Muscle of leg (tissue), 3 donors: ENCODE measurements at regions not wholly inside any gene's neighbourhood (a gene's known extent, or its start where the extent isn't known, plus 50 kb on each side); places are given as distances from the start of the nearest gene placed in this dataset.
A peak's percentile ranks its signal among the peaks of the same experiment; 100 is the strongest.
"Not testable (repeated sequence)": the region's sequence is repeated elsewhere in the genome, so short reads cannot be mapped to it uniquely, and the experiment has no call there.

ENCODE experiments used
- DNase-seq: peaks from one replicate; pipeline ENCODE4 v3.0.0; 2013
- H3K27ac ChIP-seq: one replicate; pipeline ENCODE4 v1.5.1; 2013; ENCODE audit warnings: mild to moderate bottlenecking, low read length, control low read depth
- H3K27me3 ChIP-seq: one replicate; pipeline ENCODE4 v1.6.1; 2013; ENCODE audit warnings: low read length; ENCODE audit not compliant: control insufficient read depth, insufficient read depth
- H3K36me3 ChIP-seq: one replicate; pipeline ENCODE4 v1.6.1; 2013; ENCODE audit warnings: low read length; ENCODE audit not compliant: control insufficient read depth, insufficient read depth
- H3K4me1 ChIP-seq: one replicate; pipeline ENCODE4 v1.6.1; 2013; ENCODE audit warnings: low read length; ENCODE audit not compliant: control insufficient read depth, insufficient read depth
- H3K4me3 ChIP-seq: one replicate; pipeline ENCODE4 v1.5.1; 2013; ENCODE audit warnings: low read length, control low read depth
- H3K9me3 ChIP-seq: replicated peaks from 2 replicates; pipeline ENCODE4 v1.6.1; 2013; ENCODE audit warnings: low read depth, low read length; ENCODE audit not compliant: control insufficient read depth
- WGBS: methylation state at CpG from one replicate; pipeline ENCODE4 v1.1.5; 2013; ENCODE audit warnings: missing lambda C conversion rate; ENCODE audit not compliant: insufficient coverage; 5-methylcytosine and 5-hydroxymethylcytosine counted together

GRCh38 chr4:22599228-22599928 is 83.5 kb upstream of the ADGRA3 start:
- not testable (repeated sequence) for H3K4me3 ChIP-seq, H3K4me1 ChIP-seq, H3K36me3 ChIP-seq, DNase-seq, H3K27ac ChIP-seq, H3K9me3 ChIP-seq, H3K27me3 ChIP-seq
- WGBS = 82% methylated on average over 8 of the region's 22 CpGs

DNA sequence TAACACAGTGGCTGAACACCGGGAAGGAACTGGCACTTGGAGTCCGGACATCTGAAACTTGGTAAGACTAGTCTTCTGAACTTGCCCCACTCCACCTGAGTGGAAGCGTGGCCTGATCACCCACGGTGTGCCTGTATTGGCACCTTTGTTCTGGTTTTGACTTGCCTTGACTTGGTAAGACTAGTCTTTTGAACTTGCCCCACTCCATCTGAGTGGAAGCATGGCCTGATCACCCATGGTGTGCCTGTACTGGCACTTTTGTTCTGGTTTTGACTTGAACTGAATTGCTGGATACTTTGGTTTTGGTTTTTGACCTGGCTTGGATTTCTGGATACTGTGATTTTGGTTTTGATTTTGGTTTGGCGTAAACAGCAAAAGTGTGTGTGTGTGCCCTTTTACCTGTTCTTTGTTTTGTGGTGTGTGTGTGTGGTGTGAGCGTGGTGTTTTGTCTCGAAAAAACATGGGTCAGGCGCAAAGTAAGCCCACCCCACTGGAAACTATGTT is 84.1 kb upstream of the ADGRA3 start:
- H3K9me3 ChIP-seq, H3K4me3 ChIP-seq, H3K4me1 ChIP-seq, DNase-seq, H3K27ac ChIP-seq, H3K27me3 ChIP-seq, H3K36me3 ChIP-seq: not testable (repeated sequence)
- WGBS = 93% methylated on average over 4 of the region's 8 CpGs

DNA sequence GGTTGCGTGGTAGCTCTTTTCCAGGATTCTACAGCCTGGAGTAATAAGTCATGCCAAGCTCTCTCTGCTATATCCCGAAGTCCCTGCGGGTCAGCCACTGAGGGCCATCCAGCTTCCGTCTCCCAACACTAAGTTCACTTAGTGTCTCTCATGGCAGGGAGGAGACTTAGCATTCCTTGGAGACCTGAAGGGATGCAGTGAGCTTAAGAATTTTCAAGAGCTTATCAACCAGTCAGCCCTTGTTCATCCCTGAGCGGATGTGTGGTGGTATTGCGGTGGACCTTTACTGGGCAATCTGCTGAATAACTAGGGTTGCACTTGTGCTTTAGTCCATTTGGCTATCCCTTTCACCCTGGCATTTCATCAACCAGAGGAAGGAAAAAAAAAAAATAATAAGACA is 85.8 kb upstream of the ADGRA3 start:
- not testable (repeated sequence) for H3K4me1 ChIP-seq, DNase-seq, H3K27ac ChIP-seq, H3K27me3 ChIP-seq, H3K4me3 ChIP-seq, H3K36me3 ChIP-seq, H3K9me3 ChIP-seq
- WGBS = 92% methylated on average over 1 of the region's 6 CpGs

DNA sequence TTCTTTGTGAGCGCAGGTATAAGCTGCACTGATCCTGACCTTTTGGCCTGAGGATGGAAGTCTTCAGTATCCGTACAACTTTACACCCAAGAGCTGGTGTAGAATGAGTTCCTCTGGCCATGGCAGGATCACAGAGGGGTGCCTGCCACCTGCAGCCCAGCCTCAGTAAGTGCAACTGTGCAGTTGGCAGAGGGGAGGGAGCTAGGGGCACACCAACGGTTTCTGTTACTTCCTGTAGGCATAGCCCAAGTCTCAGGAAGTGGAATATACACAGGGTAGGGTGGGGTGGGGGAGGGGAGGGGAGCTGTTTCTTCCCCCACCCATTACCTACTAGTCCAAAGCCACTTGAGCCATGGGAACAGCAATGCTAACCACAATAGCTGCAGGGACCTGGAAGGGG is 85.4 kb upstream of the GBA3 start:
- Histone ChIP-seq H3K4me1 (no peaks in the 10 kb centered on the region), H3K27me3 (no peaks in the 10 kb centered on the region), H3K27ac (no peak overlapping the region), H3K4me3 (no peak overlapping the region), H3K9me3 (no peaks in the 10 kb centered on the region), H3K36me3 (no peaks in the 10 kb centered on the region)
- peak; percentile 34 for DNase-seq
- no CpG with 5 or more reads among the region's 3 CpGs for WGBS

DNA sequence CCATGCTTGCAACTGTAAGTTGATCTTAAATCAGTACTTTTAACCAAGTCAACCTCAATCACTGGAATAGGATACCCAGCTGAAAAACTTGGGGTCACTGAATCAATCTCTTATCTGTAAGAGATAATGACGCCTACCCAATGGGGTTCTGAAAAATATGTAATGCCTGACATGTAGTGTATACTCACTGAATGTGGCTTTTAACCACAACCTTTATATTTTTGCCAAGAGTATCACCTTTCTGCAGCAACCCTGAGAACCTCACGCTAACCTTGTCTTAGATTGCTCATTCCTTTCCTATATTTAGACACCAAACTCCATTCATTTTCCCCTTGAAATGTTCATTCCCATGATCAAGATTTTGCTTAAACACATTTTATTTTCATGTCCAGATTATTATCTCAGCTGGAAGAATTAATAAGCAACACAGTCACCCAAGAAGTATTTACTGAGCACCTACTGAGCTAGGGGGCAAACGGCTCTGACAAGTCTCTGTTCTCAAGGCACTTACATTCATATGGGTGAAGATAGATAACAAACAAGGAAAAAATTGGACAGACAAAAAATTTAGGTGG is 82.7 kb upstream of the GBA3 start:
- H3K27me3 ChIP-seq, H3K4me3 ChIP-seq: not testable (repeated sequence)

GRCh38 chr4:22614114-22614513 is 78.6 kb upstream of the GBA3 start:
- H3K36me3 ChIP-seq = no peaks in the 10 kb centered on the region
- no peak overlapping the region for H3K27ac ChIP-seq
- 45% methylated on average over 2 of the region's 2 CpGs for WGBS
- H3K27me3 ChIP-seq = no peaks in the 10 kb centered on the region
- no peaks in the 10 kb centered on the region for H3K9me3 ChIP-seq
- H3K4me1 ChIP-seq = no peaks in the 10 kb centered on the region
- DNase-seq = no peak
- H3K4me3 ChIP-seq = no peak overlapping the region

More for the DNA sequence above, 82.7 kb upstream of the GBA3 start:
- not testable (repeated sequence) for H3K9me3 ChIP-seq, H3K27ac ChIP-seq, DNase-seq, H3K4me1 ChIP-seq, H3K36me3 ChIP-seq
- WGBS = no CpG with 5 or more reads among the region's 3 CpGs

DNA sequence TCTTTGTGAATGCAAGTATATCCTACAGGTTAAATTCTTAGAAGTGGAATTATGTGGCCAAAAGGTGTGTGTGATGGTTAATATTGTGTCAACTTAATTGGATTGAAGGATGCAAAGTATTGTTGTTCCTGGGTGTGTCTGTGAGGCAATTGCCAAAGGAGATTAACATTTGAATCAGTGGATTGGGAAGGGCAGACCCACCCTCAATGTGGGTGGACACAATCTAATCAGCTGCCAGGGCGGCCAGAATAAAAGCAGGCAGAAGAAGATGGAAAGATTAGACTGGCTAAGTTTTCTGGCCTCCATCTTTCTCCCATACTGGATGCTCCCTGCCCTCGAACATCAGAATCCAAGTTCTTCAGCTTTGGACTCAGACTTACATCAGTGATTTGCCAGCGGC is 76.2 kb upstream of the GBA3 start:
- H3K4me3 ChIP-seq = no peak overlapping the region
- H3K9me3 ChIP-seq = no peaks in the 10 kb centered on the region
- no peaks in the 10 kb centered on the region for H3K36me3 ChIP-seq
- WGBS = 85% methylated on average over 2 of the region's 3 CpGs
- H3K27me3 ChIP-seq = no peaks in the 10 kb centered on the region
- no peak for DNase-seq
- H3K4me1 ChIP-seq = no peaks in the 10 kb centered on the region
- no peak overlapping the region for H3K27ac ChIP-seq

DNA sequence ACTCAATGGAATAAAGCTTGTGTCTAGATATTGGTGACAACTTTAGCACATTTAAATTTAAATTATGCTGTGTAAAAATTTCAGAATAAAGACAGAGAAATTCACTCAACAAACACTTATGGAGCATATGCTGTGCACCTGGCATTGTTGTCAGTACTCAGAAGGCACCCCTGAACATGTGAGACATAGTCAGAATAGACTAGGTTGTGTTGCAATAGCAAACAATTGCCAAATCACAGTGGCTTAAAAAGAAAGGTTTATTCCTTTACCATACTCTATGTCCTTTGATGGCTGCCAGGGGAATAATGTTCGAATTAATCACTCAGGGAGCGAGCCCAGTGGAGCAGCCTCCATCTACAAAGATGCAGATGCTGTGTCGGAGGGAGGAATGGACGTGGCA is 72.6 kb upstream of the GBA3 start:
- WGBS = no CpG with 5 or more reads among the region's 4 CpGs
- not testable (repeated sequence) for H3K36me3 ChIP-seq, H3K27ac ChIP-seq, H3K27me3 ChIP-seq, H3K4me1 ChIP-seq, H3K4me3 ChIP-seq, DNase-seq, H3K9me3 ChIP-seq

DNA sequence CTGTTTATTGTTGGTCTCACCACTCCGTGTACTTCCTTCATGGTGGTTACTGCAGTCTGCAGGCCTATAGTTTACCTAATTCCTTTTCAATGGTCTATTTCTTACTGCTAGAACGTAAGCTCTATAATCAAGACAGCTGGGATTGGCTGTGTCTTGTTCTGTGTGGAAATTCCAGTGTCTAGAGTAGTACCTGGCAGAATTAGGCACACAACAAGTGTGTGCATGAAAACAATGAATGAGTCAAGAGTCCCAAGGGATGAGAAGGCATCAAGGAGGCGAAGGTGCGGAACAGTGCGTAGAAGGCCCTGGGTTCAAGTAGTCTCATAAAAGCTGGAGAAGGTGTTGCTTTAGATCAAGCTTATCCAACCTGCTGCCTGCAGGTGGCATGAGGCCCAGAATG is 70.8 kb upstream of the GBA3 start:
- 94% methylated on average over 3 of the region's 5 CpGs for WGBS
- H3K27me3 ChIP-seq, DNase-seq, H3K4me3 ChIP-seq, H3K27ac ChIP-seq, H3K4me1 ChIP-seq, H3K9me3 ChIP-seq, H3K36me3 ChIP-seq: not testable (repeated sequence)

- not testable (repeated sequence) for DNase-seq, H3K4me1 ChIP-seq, H3K9me3 ChIP-seq, H3K36me3 ChIP-seq, H3K27me3 ChIP-seq, H3K27ac ChIP-seq, H3K4me3 ChIP-seq
- 97% methylated on average over 3 of the region's 5 CpGs for WGBS
These were observed 68.7 kb upstream of the GBA3 start for GRCh38 chr4:22624002-22624401.

GRCh38 chr4:22625311-22625710 is 67.4 kb upstream of the GBA3 start:
- WGBS = 0% methylated on average over 1 of the region's 3 CpGs
- no peak for DNase-seq
- Histone ChIP-seq H3K36me3 (no peaks in the 10 kb centered on the region), H3K27ac (no peak overlapping the region), H3K4me3 (no peak overlapping the region), H3K4me1 (no peaks in the 10 kb centered on the region), H3K27me3 (no peaks in the 10 kb centered on the region), H3K9me3 (no peaks in the 10 kb centered on the region)
